ENCODE measurements at regions not wholly inside any gene's neighbourhood (a gene's known extent, or its start where the extent isn't known, plus 50 kb on each side); places are given as distances from the start of the nearest gene placed in this dataset.

- Histone ChIP-seq H3K4me3 (no peak overlapping the region), H3K27ac (ENCODE audit: extremely low read depth, low read depth, low read length) (no peak overlapping the region), H3K36me3 (ENCODE audit: control insufficient read depth, insufficient read depth, low read length) (no peaks in the 10 kb centered on the region), H3K27me3 (ENCODE audit: control insufficient read depth in 2 of 2, insufficient read depth in 2 of 2, low read length in 2 of 2) (no peaks in the 10 kb centered on the region), H3K9me1 (ENCODE audit: control insufficient read depth, insufficient read depth, low read length) (no peaks in the 10 kb centered on the region), H2AFZ (ENCODE audit: low read depth, low read length) (no peak overlapping the region), H3K4me1 (replicated peaks in 1 of 2; ENCODE audit: control insufficient read depth in 2 of 2, insufficient read depth in 2 of 2, low read length in 2 of 2) (peaks cover 0 to 10% of the 10 kb centered on the region in 2 experiments; a peak in 2 of 5 replicates), H3K79me2 (ENCODE audit: control insufficient read depth, insufficient read depth, low read length) (no peaks in the 10 kb centered on the region), H4K20me1 (replicated peaks; ENCODE audit: control insufficient read depth, insufficient read depth, low read length) (no peaks in the 10 kb centered on the region), H3K9ac (ENCODE audit: insufficient read depth in 1 of 2, low read depth in 2 of 2, low read length in 2 of 2) (no peak overlapping the region), H3K4me2 (ENCODE audit: insufficient read depth, low read length) (0 out of 2 replicates have a peak overlapping the region, but pooled peaks have one; percentile 13), H3K9me3 (replicated peaks; ENCODE audit: control insufficient read depth, insufficient read depth, low read depth, low read length) (no peaks in the 10 kb centered on the region)
- no TSS peak for BruUV-seq (replicated peaks)
- peak in 1 of 4 experiments; percentile 33 for DNase-seq (ENCODE audit: extremely low read depth in 1 of 4, low spot score in 3 of 4)
- CTCF ChIA-PET (ENCODE audit: low intra/inter-chr PET ratio) = no interaction called here
- intact Hi-C loops (cut with micrococcal nuclease) (no loop called here), in situ Hi-C loops (cut with MboI) (no loop called here)
- POLR2A ChIA-PET = interaction anchor here (0.6 kb wide), 1 partner anchor 78 kb away, joined by 3 read pairs; no protein-coding TSS in a partner anchor
- 5% methylated on average over 7 of the region's 7 CpGs for WGBS (ENCODE audit: insufficient coverage, low coverage, missing lambda C conversion rate)
- ATAC-seq = no peak
- FAIRE-seq = no peak
- TF ChIP-seq TEAD1 (CRISPR knock-in tag; IDR thresholded peaks at IDR 0.05) (no peak), ZNF239 (CRISPR knock-in tag; IDR thresholded peaks at IDR 0.05) (peak; percentile 79), MBD2 (IDR thresholded peaks at IDR 0.05; ENCODE audit: borderline replicate concordance, low read depth) (no peak), EP400 (IDR thresholded peaks at IDR 0.05) (no peak), TBL1XR1 (IDR thresholded peaks at IDR 0.05; ENCODE audit: low read length in 2 of 2) (no peak), CTBP1 (IDR thresholded peaks at IDR 0.05; ENCODE audit: borderline replicate concordance) (peak; percentile 52; the same call in 1 of the 2 replicates), RBFOX2 (IDR thresholded peaks at IDR 0.05; ENCODE audit: low read depth, low read length) (no peak), ATF4 (CRISPR knock-in tag; IDR thresholded peaks at IDR 0.05) (no peak), ZNF639 (CRISPR knock-in tag; conservative IDR thresholded peaks at IDR 0.05 in 1 of 2, IDR thresholded peaks at IDR 0.05 in 1 of 2) (no peak), HMBOX1 (IDR thresholded peaks at IDR 0.05) (no peak), NFIC (IDR thresholded peaks at IDR 0.05) (peak; percentile 95), HLTF (IDR thresholded peaks at IDR 0.05) (no peak), ZNF212 (CRISPR knock-in tag; IDR thresholded peaks at IDR 0.05) (no peak), ZNF57 (CRISPR knock-in tag; IDR thresholded peaks at IDR 0.05) (no peak)
Measured at GRCh38 chr17:62882284-62882683, 74.2 kb upstream of the MARCHF10 start.
